ENCODE measurements at regions not wholly inside any gene's neighbourhood (a gene's known extent, or its start where the extent isn't known, plus 50 kb on each side); places are given as distances from the start of the nearest gene placed in this dataset.

- Histone ChIP-seq H3K36me3 (ENCODE audit: control insufficient read depth in 2 of 4, insufficient read depth in 4 of 4, low read length in 3 of 4) (peaks cover 0 to 2% (median 0%) of the 10 kb centered on the region in 4 experiments; a peak in 1 of 8 replicates), H2BK12ac (ENCODE audit: low read depth, low read length) (no peak overlapping the region), H2AK5ac (ENCODE audit: low read depth, low read length) (no peak overlapping the region), H3K27ac (ENCODE audit: low read depth, low read length) (no peak overlapping the region), H3K9ac (replicated peaks in 1 of 4; ENCODE audit: extremely low read depth in 1 of 4, low read depth in 3 of 4, low read length in 3 of 4) (no peak overlapping the region), H3K14ac (ENCODE audit: insufficient read length) (no peak overlapping the region), H4K20me1 (replicated peaks in 1 of 2; ENCODE audit: control insufficient read depth in 1 of 2, insufficient read depth in 2 of 2, low read length in 2 of 2) (no peaks in the 10 kb centered on the region), H4K5ac (ENCODE audit: insufficient read length, low read depth, low read length) (no peak overlapping the region), H3K79me2 (ENCODE audit: control insufficient read depth in 1 of 2, insufficient read depth in 2 of 2, low read length in 2 of 2) (no peaks in the 10 kb centered on the region), H3K4ac (replicated peaks; ENCODE audit: insufficient read length, low read depth, low read length) (no peak overlapping the region), H3K79me1 (ENCODE audit: low read depth, low read length) (no peaks in the 10 kb centered on the region), H3K18ac (ENCODE audit: extremely low read depth, low read length) (no peak overlapping the region), H2BK120ac (replicated peaks; ENCODE audit: low read depth, low read length) (no peak overlapping the region), H3K4me2 (ENCODE audit: insufficient read depth in 1 of 2, low read depth in 2 of 2, low read length in 2 of 2) (no peak overlapping the region), H3K4me1 (replicated peaks in 1 of 4; ENCODE audit: control insufficient read depth in 3 of 4, insufficient read depth in 4 of 4, low read length in 3 of 4) (no peaks in the 10 kb centered on the region), H3K56ac (replicated peaks; ENCODE audit: insufficient read length, low read depth, low read length) (no peak overlapping the region), H2BK20ac (ENCODE audit: low read length) (no peak overlapping the region), H3K23ac (ENCODE audit: insufficient read length) (no peak overlapping the region), H3K4me3 (ENCODE audit: extremely low read depth in 1 of 4, insufficient read depth in 2 of 4, low read depth in 3 of 4, low read length in 4 of 4) (no peak overlapping the region), H3K9me3 (ENCODE audit: insufficient read depth in 2 of 2, low read depth in 1 of 2, low read length in 1 of 2) (peaks cover 30 to 33% of the 10 kb centered on the region in 2 experiments), H4K8ac (ENCODE audit: extremely low read depth, insufficient read depth, low read length) (no peak overlapping the region), H2AFZ (ENCODE audit: low read length) (no peak overlapping the region), H3K27me3 (replicated peaks in 1 of 4; ENCODE audit: control insufficient read depth in 3 of 4, extremely low read depth in 1 of 4, insufficient read depth in 3 of 4, low read length in 3 of 4) (peaks cover 0 to 1% (median 0%) of the 10 kb centered on the region in 4 experiments; a peak in 1 of 7 replicates), H2BK5ac (ENCODE audit: low read depth, low read length) (no peak overlapping the region), H3K23me2 (ENCODE audit: low read depth, low read length) (no peaks in the 10 kb centered on the region), H4K91ac (replicated peaks; ENCODE audit: insufficient read length, low read length) (no peak overlapping the region), H2BK15ac (ENCODE audit: low read length) (no peak overlapping the region)
- WGBS, 2 experiments (ENCODE audit: extremely low coverage in 1 of 2, insufficient coverage in 1 of 2, insufficient read length in 1 of 2, insufficient replicate concordance in 2 of 2, low coverage in 1 of 2, low lambda C conversion rate in 2 of 2, missing lambda C conversion rate in 1 of 2): 67% methylated on average over 1 of the region's 1 CpG; no CpG with 5 or more reads in 1 of the 2 experiments
- no peak for FAIRE-seq
- DNase-seq (ENCODE audit: low read depth in 1 of 2, low spot score in 2 of 2): no peak
- POLR2A ChIA-PET (ENCODE audit: partially characterized antibody): no interaction called here
- CTCF ChIA-PET (ENCODE audit: partially characterized antibody): interaction anchor here (0.6 to 0.9 kb wide), 3 partner anchors 48 to 287 kb away, joined by 3 to 4 read pairs (median 3); no protein-coding TSS in a partner anchor
- TF ChIP-seq SIX5 (IDR thresholded peaks at IDR 0.05; ENCODE audit: low read depth, low read length): no peak
Observed at GRCh38 chr6:137657351-137657911, 163.2 kb upstream of the OLIG3 start.

Data from H1 (cell line).